ENCODE measurements at regions not wholly inside any gene's neighbourhood (a gene's known extent, or its start where the extent isn't known, plus 50 kb on each side); places are given as distances from the start of the nearest gene placed in this dataset.

DNA sequence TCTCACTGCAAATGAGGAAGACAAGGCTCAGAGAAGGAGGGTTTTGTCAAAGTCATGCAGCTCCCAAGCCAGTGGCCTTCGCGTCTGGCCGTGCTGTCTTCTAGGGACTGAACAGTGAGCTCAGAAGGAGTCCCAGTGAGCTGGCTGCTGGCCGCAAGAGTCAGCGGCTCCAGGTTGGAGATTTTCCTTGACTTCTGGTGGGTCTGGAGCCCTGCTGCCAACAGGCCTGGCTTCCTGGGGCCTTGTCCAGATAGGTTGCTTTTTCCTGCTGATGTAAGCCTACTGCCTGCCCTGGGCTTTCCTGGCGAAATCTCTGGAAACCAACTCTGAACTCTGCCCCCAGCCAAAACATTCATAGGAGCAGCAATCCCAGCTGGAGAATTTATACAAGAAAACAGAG, 272.7 kb upstream of the CADM1 start:
- no peak for DNase-seq

DNA sequence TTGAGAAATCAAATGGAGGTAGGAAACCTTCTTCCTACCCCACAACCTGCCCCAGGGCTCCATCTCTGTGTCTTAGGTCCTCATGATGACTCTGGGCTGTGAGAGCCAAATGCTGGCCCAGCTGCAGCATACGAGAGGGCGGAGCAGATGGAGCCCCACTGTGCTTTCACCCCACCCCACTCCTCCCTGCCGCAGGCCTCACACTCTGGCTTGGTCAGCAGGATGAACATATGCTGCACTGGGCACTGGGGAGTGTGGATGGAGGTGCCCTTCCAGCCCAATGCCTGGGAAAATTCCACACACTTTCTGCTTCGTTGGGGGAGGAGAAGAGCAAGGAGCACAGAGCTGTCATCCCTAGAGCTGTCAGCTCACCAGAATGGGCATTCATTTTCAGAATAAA, 271.6 kb upstream of the CADM1 start:
- DNase-seq = no peak

DNA sequence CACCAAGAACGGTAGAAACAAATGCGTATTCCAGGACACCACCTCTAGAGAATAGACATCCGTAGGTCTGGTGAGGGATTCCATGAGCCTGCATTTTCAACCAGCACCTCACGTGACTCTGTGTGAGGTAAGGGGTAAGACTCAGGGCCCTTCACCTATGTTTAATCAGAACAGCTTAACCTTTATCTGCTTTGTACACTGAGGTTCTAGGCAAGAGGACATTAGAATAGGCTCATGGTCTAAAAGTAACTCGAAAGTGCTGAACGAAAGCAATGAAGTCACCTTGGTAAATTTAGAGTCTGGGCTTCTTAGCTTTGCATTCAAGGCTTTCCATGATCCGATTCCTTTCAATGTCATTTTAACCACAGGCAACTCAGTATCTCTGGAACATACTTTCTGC, 270.5 kb upstream of the CADM1 start:
- no peak for DNase-seq

DNA sequence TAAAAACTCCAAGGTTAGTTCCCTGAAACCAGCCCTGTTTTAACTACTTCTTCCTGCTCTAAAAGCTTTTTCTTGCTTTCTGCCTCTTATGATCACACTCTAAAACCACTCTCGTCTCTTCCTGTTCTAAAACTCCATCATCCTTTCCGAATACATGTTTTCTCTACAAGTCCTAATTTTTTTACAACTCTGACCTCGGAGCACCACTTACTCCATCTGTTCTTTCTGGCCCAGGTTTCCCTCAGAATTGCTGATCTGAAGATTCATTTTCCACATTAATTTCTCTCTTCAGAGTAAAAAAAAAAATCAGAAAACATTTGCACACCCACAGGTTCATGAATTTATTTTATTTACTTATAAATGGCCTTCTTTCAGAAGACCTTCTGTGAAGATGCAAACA, 265.7 kb upstream of the CADM1 start:
- DNase-seq = no peak

- no peak for DNase-seq
These were observed 263.7 kb upstream of the CADM1 start for GRCh38 chr11:115767883-115768282.

DNA sequence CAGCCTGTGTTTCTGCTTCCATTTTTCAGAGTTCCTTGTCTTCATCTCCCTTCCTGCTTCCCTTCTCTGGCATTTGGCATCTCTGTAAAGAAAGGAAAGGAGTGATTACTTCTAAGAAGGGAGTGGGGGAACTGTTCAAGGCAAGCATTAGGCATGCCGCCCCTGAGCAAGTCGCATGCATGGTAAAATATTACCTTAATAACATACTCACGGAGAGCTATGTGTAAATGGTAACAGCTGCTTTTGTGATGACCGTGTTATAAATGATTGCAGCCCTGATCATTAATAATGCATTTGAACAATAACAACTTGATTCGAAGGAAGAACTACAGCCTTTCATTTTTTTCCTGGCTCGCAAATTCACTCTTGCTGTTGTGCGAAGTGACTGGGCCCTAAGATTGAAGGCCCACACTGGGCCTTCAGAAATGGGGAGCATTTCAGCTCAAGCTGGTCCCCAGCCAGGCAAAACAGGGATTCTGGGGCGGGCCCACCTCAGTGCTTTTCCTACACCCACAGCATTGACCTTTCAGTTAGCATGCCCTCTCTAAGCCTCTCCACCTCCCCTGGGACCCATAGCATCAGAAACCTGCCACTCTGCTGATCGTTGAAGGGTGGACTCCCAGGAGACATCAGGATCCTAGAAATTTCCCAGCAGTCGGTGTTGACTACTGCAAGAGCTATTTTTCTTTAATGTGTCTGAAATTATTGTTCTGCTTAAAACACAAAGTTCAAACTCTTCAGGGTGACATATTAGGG, 263.0 kb upstream of the CADM1 start:
- no peak for DNase-seq

GRCh38 chr11:115766561-115766960, 262.3 kb upstream of the CADM1 start:
- DNase-seq = no peak

- peak; percentile 61 for DNase-seq
These were observed 261.6 kb upstream of the CADM1 start for GRCh38 chr11:115765803-115766239.

GRCh38 chr11:115764176-115764575, 260.0 kb upstream of the CADM1 start:
- no peak for DNase-seq

GRCh38 chr11:115761817-115762216, 257.6 kb upstream of the CADM1 start:
- no peak for DNase-seq

GRCh38 chr11:115761348-115761747, 257.1 kb upstream of the CADM1 start:
- no peak for DNase-seq

DNA sequence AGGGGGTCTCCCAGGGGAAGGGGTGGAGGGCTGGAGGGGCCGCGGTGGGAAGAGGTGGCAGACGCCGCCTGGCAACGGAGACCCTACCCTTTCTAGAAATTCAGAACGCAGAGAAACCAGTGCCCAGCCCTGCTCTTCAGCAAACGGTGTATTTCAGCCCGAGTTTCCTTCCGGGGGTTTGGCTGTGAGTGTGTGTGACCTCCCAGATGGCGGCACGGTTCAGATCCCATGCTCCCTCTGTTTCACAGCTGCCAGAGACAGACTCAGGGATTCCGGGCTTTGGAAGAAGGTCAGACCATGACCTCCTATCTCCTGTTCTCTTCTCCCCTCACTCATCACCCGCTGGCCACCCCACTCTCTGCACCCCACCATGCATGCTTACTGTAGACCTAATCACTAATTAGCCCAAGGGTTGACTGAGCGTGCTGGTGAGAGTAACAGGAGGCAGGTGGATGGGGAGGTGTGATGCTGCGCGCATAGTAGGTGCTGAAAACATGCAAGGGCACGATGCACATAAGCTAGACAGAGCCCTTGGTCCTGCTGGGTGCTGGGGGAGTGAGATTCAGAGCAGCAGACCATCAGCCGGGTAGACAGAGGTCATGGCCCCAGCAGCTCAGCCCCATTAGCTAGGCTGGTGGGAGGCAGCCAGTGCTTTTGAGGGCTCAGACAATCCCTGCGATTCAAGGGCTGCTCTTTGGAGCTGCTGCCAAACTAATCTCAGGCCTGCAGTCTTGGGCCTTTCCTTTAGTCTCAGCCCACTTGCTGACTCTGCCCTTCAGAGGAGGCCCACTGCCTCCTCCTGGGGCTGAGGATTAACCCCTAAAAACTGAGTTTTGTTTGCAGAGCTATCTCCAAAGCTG, 256.5 kb upstream of the CADM1 start:
- no peak for DNase-seq

DNA sequence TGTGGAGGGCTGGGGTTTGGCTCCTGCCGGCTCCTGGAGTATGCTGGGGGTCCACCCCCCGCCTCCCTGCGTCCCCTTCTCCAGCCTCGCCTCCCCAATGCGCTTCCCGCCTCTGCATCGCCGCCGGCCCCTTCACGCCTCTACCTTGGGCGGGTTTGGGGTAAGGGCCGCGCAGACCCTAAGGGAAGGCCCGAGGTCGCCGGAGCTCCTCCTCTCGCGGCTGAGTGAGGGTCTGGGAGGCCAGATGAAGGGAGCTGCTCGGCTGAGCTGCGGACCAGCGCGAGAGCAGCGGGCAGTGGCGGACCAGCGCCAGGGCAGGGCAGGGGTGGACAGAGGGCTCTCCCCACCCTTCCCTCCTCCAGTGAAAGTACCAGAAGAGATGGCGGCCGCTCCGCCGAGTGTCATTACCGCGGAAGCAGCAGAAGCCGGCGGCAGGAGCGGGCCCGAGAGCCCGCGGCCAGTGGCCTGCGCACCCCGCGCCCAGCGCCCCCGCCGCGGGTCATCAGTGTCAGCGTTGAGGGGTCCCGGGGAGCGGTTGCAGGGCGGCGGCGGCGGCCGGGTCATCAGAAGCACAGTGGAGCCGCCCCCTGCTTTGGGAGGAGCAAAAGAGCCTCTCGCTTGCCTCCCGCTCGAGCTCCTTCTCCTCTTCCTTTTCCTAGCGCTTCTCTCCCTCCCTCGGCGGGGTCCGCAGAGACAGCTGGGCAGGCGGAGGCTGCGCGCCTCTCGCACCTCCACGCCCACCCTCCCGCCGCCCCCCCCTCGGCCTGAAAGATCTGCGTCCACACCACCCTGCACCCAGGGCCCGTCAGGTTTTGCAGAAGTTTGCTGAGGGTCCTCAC, 255.6 kb upstream of the CADM1 start:
- peak; percentile 6 for DNase-seq

GRCh38 chr11:115758011-115758410, 253.8 kb upstream of the CADM1 start:
- DNase-seq = no peak

DNA sequence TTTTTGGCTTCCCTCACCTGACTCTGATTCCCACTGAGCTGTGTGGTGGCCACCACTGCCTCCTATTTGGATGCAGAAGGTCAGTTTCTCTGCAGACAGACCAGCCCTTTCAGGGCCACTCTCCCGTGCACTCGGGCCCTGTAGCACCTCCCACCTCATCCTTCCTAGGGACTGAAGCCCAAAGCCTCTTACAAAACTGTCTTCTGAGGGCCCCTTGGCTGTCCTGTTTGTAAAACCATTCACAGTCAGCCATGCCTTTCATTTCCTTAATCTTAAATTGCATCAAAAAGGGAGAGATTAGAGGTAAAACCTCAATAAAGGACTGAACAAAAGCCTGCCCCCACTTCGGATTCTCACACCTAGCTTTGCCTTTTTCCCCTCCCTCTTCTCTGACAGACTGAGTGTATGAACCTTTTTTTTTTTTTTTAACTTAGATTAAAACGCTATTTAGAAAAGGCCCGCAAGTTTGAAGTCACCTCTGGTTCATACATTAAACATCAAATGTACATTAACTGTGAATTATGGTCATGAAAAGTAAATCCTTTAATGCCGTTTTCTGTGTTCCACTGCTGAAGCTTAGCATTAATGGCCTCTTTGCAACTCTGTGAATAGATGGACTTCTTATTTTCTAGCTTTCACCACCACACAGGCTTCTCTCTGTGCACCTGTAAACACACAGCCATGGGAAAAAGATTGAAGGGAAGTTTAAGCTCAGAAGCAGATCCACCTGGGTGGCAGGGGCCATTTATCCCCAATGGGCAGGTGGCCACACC, 247.2 kb upstream of the CADM1 start:
- DNase-seq = no peak

GRCh38 chr11:115745610-115746512, 241.6 kb upstream of the CADM1 start:
- DNase-seq = no peak

- no peak for DNase-seq
These were observed 240.9 kb upstream of the CADM1 start for GRCh38 chr11:115745066-115745465.

DNA sequence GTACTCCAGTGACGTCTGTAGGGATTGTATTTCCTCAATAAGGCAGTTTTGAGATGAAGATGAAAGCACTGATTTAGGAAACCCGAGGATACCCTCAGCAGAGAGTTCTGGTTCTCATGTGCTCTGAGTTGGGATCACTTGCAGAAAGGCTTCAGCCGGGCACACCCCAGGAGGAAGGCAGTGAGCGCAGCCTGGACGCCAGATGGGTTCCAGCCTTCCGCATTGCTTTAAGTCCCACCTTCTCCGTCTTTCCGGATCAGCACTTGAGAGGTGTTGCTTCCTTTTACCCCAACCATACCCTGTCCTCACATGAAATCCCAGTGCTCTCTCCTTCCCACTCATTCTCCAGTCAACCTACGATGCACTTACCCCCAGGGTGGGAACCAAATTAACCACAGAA, 239.5 kb upstream of the CADM1 start:
- DNase-seq = no peak

- DNase-seq = no peak
These were observed 237.3 kb upstream of the CADM1 start for GRCh38 chr11:115741376-115742107.

DNA sequence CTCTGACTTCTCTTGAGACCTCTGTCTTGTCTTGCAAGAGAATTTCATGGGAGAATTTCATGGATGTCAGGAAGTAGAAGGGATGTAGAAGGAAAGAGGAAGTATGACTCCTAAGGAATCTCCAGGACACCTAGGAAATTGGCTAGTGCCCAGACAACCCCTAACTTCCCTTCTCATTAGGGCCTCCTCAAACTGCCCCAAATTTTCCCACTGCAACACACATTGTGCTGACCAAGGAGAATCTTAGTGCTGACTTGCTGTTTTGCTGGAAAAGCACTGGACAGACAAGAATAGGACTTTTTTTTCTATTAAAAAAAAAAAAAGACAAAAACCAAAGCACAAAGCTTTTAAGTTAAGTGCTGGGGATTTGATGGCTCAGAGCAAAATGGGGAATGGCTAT, 236.1 kb upstream of the CADM1 start:
- no peak for DNase-seq

DNA sequence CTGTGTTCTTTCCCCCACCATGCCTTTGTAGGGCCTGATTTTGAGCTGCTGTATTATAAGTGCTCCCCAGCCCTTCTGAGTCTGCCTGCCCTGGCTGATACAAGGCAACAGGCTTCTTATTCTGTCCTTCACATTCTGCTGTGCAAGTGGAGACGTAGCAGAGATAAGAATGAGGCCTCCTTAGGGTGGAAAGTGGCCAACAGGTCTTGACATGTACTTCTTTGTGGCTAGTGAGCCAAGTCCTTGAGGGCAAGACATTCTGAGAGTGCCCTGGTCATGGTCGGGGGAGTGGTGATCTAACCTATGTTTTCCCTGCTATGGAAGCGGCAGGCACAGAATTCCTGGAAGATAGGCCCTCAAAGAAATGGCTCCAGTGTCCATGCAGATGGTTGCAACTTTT, 235.7 kb upstream of the CADM1 start:
- DNase-seq = no peak

Measured in EL (cell line).